Uterus (tissue), 3 donors: ENCODE measurements at regions not wholly inside any gene's neighbourhood (a gene's known extent, or its start where the extent isn't known, plus 50 kb on each side); places are given as distances from the start of the nearest gene placed in this dataset.
"Not testable (repeated sequence)": the region's sequence is repeated elsewhere in the genome, so short reads cannot be mapped to it uniquely, and the experiment has no call there.

ENCODE experiments used
- DNase-seq, 2 donors: peaks; one replicate each; pipeline ENCODE4 v3.0.0-alpha.2; 2019 to 2020
- H3K27ac ChIP-seq, 2 donors: fragments of 200-600 bp; sonication (generic); 1 replicate in 1 of 2; 2 replicates in 1 of 2; pipeline ENCODE4 v1.5.1; 2016 to 2018
- H3K27me3 ChIP-seq, 2 donors: fragments of 200-600 bp; sonication (generic); one replicate each; pipeline ENCODE4 v1.5.1; 2018 to 2019; ENCODE audit warnings: control low read depth in 1 of 2
- H3K36me3 ChIP-seq, 2 donors: fragments of 200-600 bp; sonication (generic); one replicate each; pipeline ENCODE4 v1.5.1; 2019; ENCODE audit warnings: control low read depth in 1 of 2
- H3K4me1 ChIP-seq, 2 donors: fragments of 200-600 bp; sonication (generic); one replicate each; pipeline ENCODE4 v1.5.1; 2018 to 2019; ENCODE audit warnings: control low read depth in 1 of 2
- H3K4me3 ChIP-seq, 2 donors: fragments of 200-600 bp; sonication (generic); 1 replicate in 1 of 2; 2 replicates in 1 of 2; pipeline ENCODE4 v1.5.1; 2018 to 2019; ENCODE audit warnings: mild to moderate bottlenecking in 1 of 2
- H3K9me3 ChIP-seq, 2 donors: fragments of 200-600 bp; sonication (generic); one replicate each; pipeline ENCODE4 v1.5.1; 2019; ENCODE audit warnings: control low read depth in 1 of 2
- CTCF ChIP-seq, 4 experiments: fragments of 200-600 bp in 2 of 4; fragments of 450-650 bp in 2 of 4; sonication (generic) in 2 of 4; IDR thresholded peaks; one replicate each; pipeline ENCODE4 v1.5.1; 2016 to 2019; ENCODE audit warnings: antibody characterized with exemption in 4 of 4, mild to moderate bottlenecking in 2 of 4, moderate library complexity in 1 of 4
- POLR2A ChIP-seq, 2 donors: fragments of 450-650 bp; IDR thresholded peaks; one replicate each; pipeline ENCODE4 v1.6.1; 2016; ENCODE audit warnings: antibody characterized with exemption in 2 of 2, mild to moderate bottlenecking in 1 of 2, moderate library complexity in 1 of 2
- intact Hi-C: fragments of 100-400 bp; cut with DNase I; formaldehyde crosslinking; loops from one replicate; pipeline ENCODE4 v1.15.1; 2023; ENCODE audit warnings: low total_unique reads
- donor health status: DM: yes; HTN: yes; CAD: no.

- Histone ChIP-seq H3K27ac (no peak overlapping the region), H3K36me3 (no peaks in the 10 kb centered on the region), H3K27me3 (no peaks in the 10 kb centered on the region), H3K4me3 (no peak overlapping the region), H3K4me1 (no peaks in the 10 kb centered on the region), H3K9me3 (no peaks in the 10 kb centered on the region)
- intact Hi-C loops = no loop called here
- TF ChIP-seq CTCF (IDR thresholded peaks at IDR 0.05) (no peak), POLR2A (IDR thresholded peaks at IDR 0.05) (no peak)
- DNase-seq = no peak
Measured at GRCh38 chr13:79625517-79625916, 144.6 kb downstream of the NDFIP2 start.

DNA sequence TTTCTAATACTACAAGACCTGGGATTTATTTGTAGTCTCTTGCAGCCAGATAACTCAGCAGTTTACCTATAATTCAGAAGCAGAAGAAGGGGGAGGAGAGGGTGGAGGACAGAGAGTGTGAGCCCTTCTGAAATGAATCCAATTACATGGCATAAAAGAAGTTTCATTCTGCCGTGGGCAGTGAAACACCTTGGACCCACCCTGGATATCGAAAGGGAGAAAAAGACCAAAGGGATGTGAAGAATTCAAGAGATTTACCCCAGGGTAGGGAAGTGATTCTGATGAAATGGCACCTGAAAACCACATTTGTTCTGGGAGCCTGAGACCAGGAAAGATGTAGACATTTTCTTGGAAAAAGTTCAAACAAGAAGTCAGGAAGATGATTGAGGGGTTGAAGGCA lies 140.9 kb downstream of the NDFIP2 start:
- Histone ChIP-seq H3K27ac (no peak overlapping the region), H3K27me3 (no peaks in the 10 kb centered on the region), H3K4me3 (no peak overlapping the region), H3K4me1 (no peaks in the 10 kb centered on the region), H3K36me3 (no peaks in the 10 kb centered on the region), H3K9me3 (no peaks in the 10 kb centered on the region)
- no peak for DNase-seq
- TF ChIP-seq POLR2A (IDR thresholded peaks at IDR 0.05) (no peak), CTCF (IDR thresholded peaks at IDR 0.05) (no peak)
- intact Hi-C loops = no loop called here

DNA sequence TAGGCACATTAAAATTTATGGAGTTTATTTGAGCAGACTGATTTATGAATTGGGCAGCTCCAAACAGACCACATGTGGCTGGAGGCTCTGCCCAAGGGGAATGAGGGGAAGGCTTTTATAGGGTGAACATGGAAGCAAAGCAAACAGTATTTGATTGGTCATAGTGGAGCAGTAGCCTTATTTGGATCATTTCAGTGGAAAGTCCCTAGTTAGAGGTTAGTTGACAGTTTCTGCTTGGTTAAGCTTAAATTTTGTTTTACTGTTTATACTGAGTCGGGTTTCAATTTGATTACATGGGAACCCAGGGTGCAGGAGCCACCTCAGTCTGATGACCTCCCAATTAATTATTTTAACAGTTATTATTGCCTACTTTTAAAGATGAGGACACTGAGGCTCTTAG lies 140.5 kb downstream of the NDFIP2 start:
- Histone ChIP-seq H3K4me1 (no peaks in the 10 kb centered on the region), H3K27ac (no peak overlapping the region), H3K9me3 (no peaks in the 10 kb centered on the region), H3K27me3 (no peaks in the 10 kb centered on the region), H3K36me3 (no peaks in the 10 kb centered on the region), H3K4me3 (no peak overlapping the region)
- intact Hi-C loops = no loop called here
- DNase-seq = no peak
- TF ChIP-seq POLR2A (IDR thresholded peaks at IDR 0.05) = no peak
- TF ChIP-seq CTCF (IDR thresholded peaks at IDR 0.05) = no peak

DNA sequence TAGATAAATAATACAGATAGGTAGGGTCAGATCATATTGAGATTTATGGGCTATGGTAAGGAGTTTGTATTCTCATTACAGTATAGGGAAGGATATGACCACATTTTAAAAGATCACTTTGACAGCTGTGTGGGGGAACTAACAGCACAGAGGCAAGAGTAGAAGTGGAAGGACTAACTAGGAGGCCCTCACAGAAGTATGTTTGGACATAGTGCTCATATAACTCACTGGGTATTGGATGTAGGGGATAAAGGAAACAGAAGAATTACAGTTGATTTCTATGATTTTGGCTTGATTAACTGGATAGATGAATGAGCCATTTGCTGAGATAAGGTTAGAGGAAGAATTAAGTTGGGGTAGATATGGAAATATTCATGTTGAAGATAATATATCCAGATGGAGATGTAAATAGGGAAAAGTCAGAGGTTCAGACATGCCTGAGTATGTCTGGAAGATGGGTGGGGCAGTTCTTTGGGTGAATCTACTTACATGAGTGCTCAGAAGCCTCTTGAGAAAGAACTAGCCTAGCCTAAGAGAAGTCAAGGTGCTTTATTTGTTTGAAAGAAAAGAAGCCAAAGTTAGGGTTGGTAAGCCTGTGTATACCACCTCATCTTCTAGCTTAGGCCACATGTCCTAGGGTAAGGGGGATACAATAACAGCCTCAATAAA lies 133.4 kb downstream of the NDFIP2 start:
- TF ChIP-seq POLR2A (IDR thresholded peaks at IDR 0.05) (no peak), CTCF (IDR thresholded peaks at IDR 0.05) (no peak)
- Histone ChIP-seq H3K4me1 (no peaks in the 10 kb centered on the region), H3K27me3 (no peaks in the 10 kb centered on the region), H3K36me3 (no peaks in the 10 kb centered on the region), H3K27ac (no peak overlapping the region), H3K9me3 (no peaks in the 10 kb centered on the region), H3K4me3 (no peak overlapping the region)
- intact Hi-C loops = no loop called here
- DNase-seq = no peak

- Histone ChIP-seq H3K4me1 (no peaks in the 10 kb centered on the region), H3K36me3 (no peaks in the 10 kb centered on the region), H3K9me3 (no peaks in the 10 kb centered on the region), H3K4me3 (no peak overlapping the region), H3K27ac (no peak overlapping the region), H3K27me3 (no peaks in the 10 kb centered on the region)
- no peak for DNase-seq
- TF ChIP-seq CTCF (IDR thresholded peaks at IDR 0.05) (no peak), POLR2A (IDR thresholded peaks at IDR 0.05) (no peak)
- intact Hi-C loops = no loop called here
Measured at GRCh38 chr13:79612604-79613003, 131.6 kb downstream of the NDFIP2 start.

GRCh38 chr13:79607895-79608294 lies 126.9 kb downstream of the NDFIP2 start:
- H3K27me3 ChIP-seq, H3K9me3 ChIP-seq, H3K27ac ChIP-seq, intact Hi-C loops, H3K36me3 ChIP-seq, DNase-seq, H3K4me1 ChIP-seq, H3K4me3 ChIP-seq: not testable (repeated sequence)
